Coronary artery (tissue), 2 donors: ENCODE measurements at regions not wholly inside any gene's neighbourhood (a gene's known extent, or its start where the extent isn't known, plus 50 kb on each side); places are given as distances from the start of the nearest gene placed in this dataset.

Experiments used
- DNase-seq: peaks from one replicate; pipeline ENCODE4 v3.0.0-alpha.2; 2017; ENCODE audit warnings: low spot score
- H3K27ac ChIP-seq, 2 donors: fragments of 200-600 bp; sonication (generic); one replicate each; pipeline ENCODE4 v1.5.1; 2016 to 2019
- H3K4me3 ChIP-seq: fragments of 200-600 bp; sonication (generic); 2 replicates; pipeline ENCODE4 v1.5.1; 2016; ENCODE audit warnings: mild to moderate bottlenecking, moderate library complexity
- CTCF ChIP-seq: fragments of 200-600 bp; sonication (generic); IDR thresholded peaks from one replicate; pipeline ENCODE4 v1.5.1; 2019; ENCODE audit warnings: antibody characterized with exemption

- TF ChIP-seq CTCF, result no peak
- no peak for DNase-seq
- no peak overlapping the region for H3K4me3 ChIP-seq
- H3K27ac ChIP-seq, result no peak overlapping the region
Observed at GRCh38 chr21:41603476-41603875, 95.5 kb upstream of the TMPRSS2 start.

GRCh38 chr21:41602531-41602930 lies 94.6 kb upstream of the TMPRSS2 start:
- Histone ChIP-seq H3K27ac (no peak overlapping the region), H3K4me3 (no peak overlapping the region)
- no peak for TF ChIP-seq CTCF
- no peak for DNase-seq

- Histone ChIP-seq H3K27ac (no peak overlapping the region), H3K4me3 (no peak overlapping the region)
- peak; percentile 67 for DNase-seq
- TF ChIP-seq CTCF, result no peak
Observed at GRCh38 chr21:41601573-41602368, 93.8 kb upstream of the TMPRSS2 start.

- Histone ChIP-seq H3K27ac (no peak overlapping the region), H3K4me3 (no peak overlapping the region)
- no peak for TF ChIP-seq CTCF
- peak; percentile 69 for DNase-seq
Observed at GRCh38 chr21:41600961-41601572, 93.1 kb upstream of the TMPRSS2 start.

GRCh38 chr21:41600556-41600955 lies 92.6 kb upstream of the TMPRSS2 start:
- no peak for DNase-seq
- TF ChIP-seq CTCF, result no peak
- H3K4me3 ChIP-seq, result no peak overlapping the region
- no peak overlapping the region for H3K27ac ChIP-seq

- Histone ChIP-seq H3K27ac (no peak overlapping the region), H3K4me3 (no peak overlapping the region)
- DNase-seq, result peak; percentile 28
- TF ChIP-seq CTCF, result no peak
Observed at GRCh38 chr21:41600116-41600515, 92.2 kb upstream of the TMPRSS2 start.
